K562 (cell line): ENCODE measurements at regions not wholly inside any gene's neighbourhood (a gene's known extent, or its start where the extent isn't known, plus 50 kb on each side); places are given as distances from the start of the nearest gene placed in this dataset.

ENCODE experiments used
- ATAC-seq: fragments of 200-7000 bp; cut with Tn5 transposase; 3 replicates; pipeline ENCODE4 v1.9.1; 2020; ENCODE audit warnings: moderate library complexity
- BruUV-seq: library from RNA; stranded (reverse); fragments of 400-500 nt; replicated peaks from 2 replicates; lab custom pipeline; 2021; lab: Mats Ljungman, UMichigan
- CTCF ChIA-PET: fragments of 300-600 bp; formaldehyde crosslinking; extraction: SDS; loops from one replicate; lab custom pipeline; 2021; ENCODE audit warnings: low intra/inter-chr PET ratio; lab: Yijun Ruan, JAX
- POLR2A ChIA-PET: fragments of 300-600, 350-650 bp; sonication (Branson Sonifier 250); formaldehyde crosslinking; extraction: SDS; loops from one replicate; lab custom pipeline; 2021; ENCODE audit warnings: antibody characterized with exemption, inconsistent platforms; lab: Yijun Ruan, JAX
- DNase-seq, 4 experiments: peaks; one replicate each; pipeline versions ENCODE4 v3.0.0 to v3.0.0-alpha.2; 2011 to 2018; ENCODE audit warnings: low spot score in 3 of 4, mixed read lengths in 3 of 4; ENCODE audit errors: extremely low read depth in 1 of 4
- FAIRE-seq: peaks from 2 replicates; lab custom pipeline; 2011; peaks lifted over from hg19 to GRCh38; lab: Jason Lieb, UNC
- H2AFZ ChIP-seq: 2 replicates; pipeline ENCODE4 v1.6.0; 2011; ENCODE audit warnings: low read depth, low read length, control low read depth, inconsistent platforms
- H3K27ac ChIP-seq: fragments of 200-600 bp; 3 replicates; pipeline ENCODE4 v1.8.0; 2011; ENCODE audit warnings: low read depth, mild to moderate bottlenecking, control low read depth, inconsistent platforms, low read length, moderate library complexity, mixed read lengths; ENCODE audit errors: extremely low read depth
- H3K27me3 ChIP-seq, 2 experiments: fragments of 300-600 bp in 1 of 2; 2 replicates in 1 of 2; 3 replicates in 1 of 2; pipeline versions ENCODE4 v1.6.0 to v1.8.0; 2011; ENCODE audit warnings: inconsistent platforms in 2 of 2, low read length in 2 of 2, mild to moderate bottlenecking in 1 of 2, mixed read lengths in 1 of 2, moderate library complexity in 1 of 2; ENCODE audit not compliant: control insufficient read depth in 2 of 2, insufficient read depth in 2 of 2
- H3K36me3 ChIP-seq: fragments of 300-600 bp; 3 replicates; pipeline ENCODE4 v1.8.0; 2011; ENCODE audit warnings: mild to moderate bottlenecking, low read length, inconsistent platforms; ENCODE audit not compliant: control insufficient read depth, insufficient read depth
- H3K4me1 ChIP-seq, 2 experiments: fragments of 200-600 bp in 1 of 2; replicated peaks in 1 of 2; 2 replicates in 1 of 2; 3 replicates in 1 of 2; pipeline versions ENCODE4 v1.5.1 to v1.8.0; 2011; ENCODE audit warnings: inconsistent platforms in 2 of 2, low read length in 2 of 2, mild to moderate bottlenecking in 1 of 2, mixed read lengths in 1 of 2, moderate library complexity in 1 of 2; ENCODE audit not compliant: control insufficient read depth in 2 of 2, insufficient read depth in 2 of 2
- H3K4me2 ChIP-seq: 2 replicates; pipeline ENCODE4 v1.6.1; 2011; ENCODE audit warnings: low read length, control low read depth, inconsistent platforms, mixed read lengths; ENCODE audit not compliant: insufficient read depth
- H3K4me3 ChIP-seq: fragments of 200-600 bp; sonication (generic), shearing (Covaris generic); 2 replicates; pipeline ENCODE4 v1.5.1; 2016; ENCODE audit warnings: control low read depth, inconsistent platforms
- H3K79me2 ChIP-seq: fragments of 200-600 bp; 3 replicates; pipeline ENCODE4 v1.8.0; 2011; ENCODE audit warnings: low read length, inconsistent platforms; ENCODE audit not compliant: control insufficient read depth, insufficient read depth
- H3K9ac ChIP-seq, 2 experiments: 2 replicates each; pipeline versions ENCODE4 v1.6.0 to v1.6.1; 2011; ENCODE audit warnings: low read depth in 2 of 2, low read length in 2 of 2, control low read depth in 1 of 2, inconsistent platforms in 1 of 2, mild to moderate bottlenecking in 1 of 2, mixed read lengths in 1 of 2; ENCODE audit not compliant: insufficient read depth in 1 of 2
- H3K9me1 ChIP-seq: one replicate; pipeline ENCODE4 v1.6.0; 2011; ENCODE audit warnings: inconsistent platforms, mild to moderate bottlenecking, low read length, moderate library complexity; ENCODE audit not compliant: control insufficient read depth, insufficient read depth
- H3K9me3 ChIP-seq: replicated peaks from 2 replicates; pipeline ENCODE4 v1.5.1; 2011; ENCODE audit warnings: low read depth, low read length, inconsistent platforms; ENCODE audit not compliant: control insufficient read depth, insufficient read depth
- H4K20me1 ChIP-seq: replicated peaks from 2 replicates; pipeline ENCODE4 v1.6.1; 2011; ENCODE audit warnings: low read length, inconsistent platforms, mixed read lengths; ENCODE audit not compliant: control insufficient read depth, insufficient read depth
- HDAC3 ChIP-seq: fragments of 450-650 bp; IDR thresholded peaks from 2 replicates; pipeline ENCODE4 v1.6.1; 2018; ENCODE audit warnings: borderline replicate concordance, mild to moderate bottlenecking, moderate library complexity; ENCODE audit not compliant: partially characterized antibody
- OTX1 ChIP-seq: fragments of 450-650 bp; formaldehyde crosslinking; IDR thresholded peaks from 2 replicates; pipeline ENCODE4 v1.4.0; 2022; ENCODE audit warnings: mild to moderate bottlenecking
- SIN3A ChIP-seq, 2 experiments: fragments of 150-350 bp in 1 of 2; IDR thresholded peaks; 2 replicates each; pipeline ENCODE4 v1.6.1; 2011 to 2016; ENCODE audit warnings: borderline replicate concordance in 2 of 2, low read depth in 2 of 2, low read length in 2 of 2, mild to moderate bottlenecking in 2 of 2, moderate library complexity in 2 of 2; ENCODE audit not compliant: control insufficient read depth in 1 of 2
- SMARCC2 ChIP-seq: fragments of 450-650 bp; IDR thresholded peaks from 2 replicates; pipeline ENCODE4 v1.6.1; 2017; ENCODE audit warnings: antibody characterized with exemption, moderate library complexity, mild to moderate bottlenecking, low read depth
- ZBED1 ChIP-seq: IDR thresholded peaks from 2 replicates; pipeline ENCODE4 v1.6.1; 2014
- ZEB2 ChIP-seq: fragments of 450-650 bp; IDR thresholded peaks from 2 replicates; pipeline ENCODE4 v1.6.1; 2016
- ZNF197 ChIP-seq: fragments of 200-800 bp; sonication (Bioruptor generic); IDR thresholded peaks from 2 replicates; pipeline ENCODE4 v1.6.1; 2016; ENCODE audit warnings: low read depth, missing genetic modification characterization, missing compliant biosample characterization
- ZNF696 ChIP-seq: fragments of 250-450 bp; sonication (Bioruptor Pico); conservative IDR thresholded peaks from 2 replicates; pipeline ENCODE4 v1.4.0; 2020; ENCODE audit warnings: mild to moderate bottlenecking, moderate library complexity
- WGBS: fragments of 100-300 bp; shearing (Covaris generic); methylation state at CpG from one replicate; pipeline ENCODE4 v1.1.6; 2016; ENCODE audit warnings: low coverage, mixed read lengths; ENCODE audit not compliant: insufficient coverage; ENCODE audit errors: missing lambda C conversion rate; 5-methylcytosine and 5-hydroxymethylcytosine counted together
- in situ Hi-C: fragments of 300-500 bp; cut with MboI; formaldehyde crosslinking; loops from 4 replicates; pipeline ENCODE4 v1.15.0; 2018; ENCODE audit warnings: inconsistent platforms, mixed read lengths
- intact Hi-C: fragments of 100-400 bp; cut with micrococcal nuclease; formaldehyde crosslinking; loops from 2 replicates; pipeline ENCODE4 v1.14.2; 2022
- TF ChIP-seq, protein P1 (sequence below): fragments of 450-650 bp; IDR thresholded peaks from 2 replicates; pipeline ENCODE4 v1.6.1; 2016; ENCODE audit warnings: low read depth, mild to moderate bottlenecking, moderate library complexity

DNA sequence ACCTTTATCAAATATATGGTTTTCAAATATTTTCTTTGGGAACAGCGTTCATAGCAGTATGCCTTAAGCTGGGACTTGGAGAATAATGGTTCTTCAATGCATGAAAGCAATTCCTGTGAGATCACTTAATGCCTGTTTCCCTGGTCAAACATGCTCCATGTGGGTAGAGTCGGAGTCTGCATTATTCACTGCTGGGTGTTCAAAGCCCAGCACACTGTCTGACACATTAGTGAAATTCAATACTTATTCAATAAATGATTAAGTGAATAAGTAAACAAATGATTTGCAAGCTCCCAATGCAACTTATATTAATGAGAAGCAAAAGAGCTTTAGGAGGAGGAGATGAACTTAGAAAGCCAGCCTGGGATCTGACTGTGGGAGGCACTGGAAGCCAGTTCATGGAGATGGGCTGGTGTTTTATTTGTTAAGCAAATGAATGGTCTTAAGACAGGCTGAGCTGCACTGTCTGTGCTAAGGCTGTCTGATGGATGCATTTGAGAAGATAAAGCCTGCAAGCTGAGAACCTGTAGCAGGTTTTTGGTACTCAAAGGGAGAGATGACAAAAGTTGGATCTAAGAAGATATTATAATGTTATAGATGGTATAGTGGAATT, 490.8 kb downstream of the MCTP2 start:
- WGBS = 0% methylated on average over 2 of the region's 2 CpGs
- Histone ChIP-seq H3K27ac (no peak overlapping the region), H3K4me1 (no peaks in the 10 kb centered on the region), H3K36me3 (no peaks in the 10 kb centered on the region), H3K27me3 (peaks cover 0 to 2% of the 10 kb centered on the region in 2 experiments; a peak in 1 of 5 replicates), H3K9me1 (no peaks in the 10 kb centered on the region), H2AFZ (no peak overlapping the region), H3K4me2 (no peak overlapping the region), H3K9ac (no peak overlapping the region), H3K9me3 (no peaks in the 10 kb centered on the region), H3K79me2 (no peaks in the 10 kb centered on the region), H3K4me3 (no peak overlapping the region), H4K20me1 (no peaks in the 10 kb centered on the region)
- in situ Hi-C loops (no loop called here), intact Hi-C loops (no loop called here)
- DNase-seq (no peak), ATAC-seq (no peak), FAIRE-seq (no peak)
- ChIA-PET CTCF (no interaction called here), POLR2A (no interaction called here)
- BruUV-seq = no TSS peak
- TF ChIP-seq SMARCC2 (no peak), ZNF197 (no peak), HDAC3 (no peak), ZNF696 (CRISPR knock-in tag) (no peak), OTX1 (CRISPR knock-in tag) (no peak)

DNA sequence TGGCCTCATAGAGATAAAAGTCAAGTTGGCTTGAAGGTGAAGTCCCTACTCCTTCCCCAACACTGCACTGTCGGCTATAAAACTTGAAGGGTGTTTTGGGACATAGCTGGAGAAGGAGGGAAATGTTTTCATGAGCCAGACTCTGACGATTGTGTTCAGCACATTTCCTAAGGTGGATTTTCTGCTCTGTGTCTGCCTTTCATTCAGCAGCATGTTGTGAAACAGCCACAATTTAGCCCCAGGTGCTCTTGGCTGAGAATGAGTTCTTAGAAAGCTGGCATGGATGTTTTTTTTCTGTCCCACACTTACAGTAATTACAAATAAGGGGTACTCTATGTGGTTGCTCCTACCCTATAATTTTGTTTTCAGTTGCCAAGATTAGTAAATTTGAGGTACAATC, 492.4 kb downstream of the MCTP2 start:
- no peak for TF ChIP-seq ZEB2
- no peak for TF ChIP-seq ZBED1
- TF ChIP-seq, protein P1, sequence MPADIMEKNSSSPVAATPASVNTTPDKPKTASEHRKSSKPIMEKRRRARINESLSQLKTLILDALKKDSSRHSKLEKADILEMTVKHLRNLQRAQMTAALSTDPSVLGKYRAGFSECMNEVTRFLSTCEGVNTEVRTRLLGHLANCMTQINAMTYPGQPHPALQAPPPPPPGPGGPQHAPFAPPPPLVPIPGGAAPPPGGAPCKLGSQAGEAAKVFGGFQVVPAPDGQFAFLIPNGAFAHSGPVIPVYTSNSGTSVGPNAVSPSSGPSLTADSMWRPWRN = no peak
- no peak for TF ChIP-seq SIN3A (IDR thresholded peaks at IDR 0.05; ENCODE audit: borderline replicate concordance in 2 of 2, control insufficient read depth in 1 of 2, low read depth in 2 of 2, low read length in 2 of 2)
- TF ChIP-seq OTX1 (CRISPR knock-in tag) = no peak
- DNase-seq (no peak), ATAC-seq (no peak), FAIRE-seq (no peak)
- Histone ChIP-seq H3K27me3 (peaks cover 0 to 2% of the 10 kb centered on the region in 2 experiments; a peak in 3 of 5 replicates), H4K20me1 (no peaks in the 10 kb centered on the region), H3K4me3 (no peak overlapping the region), H2AFZ (no peak overlapping the region), H3K9me3 (no peaks in the 10 kb centered on the region), H3K4me1 (no peaks in the 10 kb centered on the region), H3K36me3 (no peaks in the 10 kb centered on the region), H3K9me1 (no peaks in the 10 kb centered on the region), H3K9ac (no peak overlapping the region), H3K79me2 (no peaks in the 10 kb centered on the region), H3K27ac (no peak overlapping the region), H3K4me2 (no peak overlapping the region)
- intact Hi-C loops = no loop called here
- ChIA-PET POLR2A (no interaction called here), CTCF (no interaction called here)
- no TSS peak for BruUV-seq
- 0% methylated on average over 2 of the region's 2 CpGs for WGBS
- in situ Hi-C loops = no loop called here
